WTC11 (cell line): ENCODE measurements at regions not wholly inside any gene's neighbourhood (a gene's known extent, or its start where the extent isn't known, plus 50 kb on each side); places are given as distances from the start of the nearest gene placed in this dataset.

ENCODE experiments used
- ATAC-seq: fragments of 200-7000 bp; cut with Tn5 transposase; 2 replicates; pipeline ENCODE4 v1.10.0; 2021; ENCODE audit warnings: mild to moderate bottlenecking, moderate library complexity
- CTCF ChIA-PET: fragments of 300-600 bp; sonication (Branson Sonifier 250); formaldehyde crosslinking; loops from one replicate; lab custom pipeline; 2021; ENCODE audit warnings: antibody characterized with exemption; lab: Charles Lee
- POLR2A ChIA-PET: fragments of 350-600 bp; sonication (Branson Sonifier 250); formaldehyde crosslinking; loops from one replicate; lab custom pipeline; 2021; ENCODE audit warnings: antibody characterized with exemption; lab: Charles Lee
- DNase-seq: peaks from one replicate; pipeline ENCODE4 v3.0.0; 2021; ENCODE audit warnings: low spot score
- H3K27ac Mint-ChIP-seq: 2 replicates; pipeline ENCODE4 v1.8.0; 2021; ENCODE audit warnings: mixed read lengths
- H3K27me3 Mint-ChIP-seq: 2 replicates; pipeline ENCODE4 v1.8.0; 2021; ENCODE audit warnings: low read depth, mild to moderate bottlenecking, moderate library complexity, mixed read lengths
- H3K36me3 Mint-ChIP-seq: 2 replicates; pipeline ENCODE4 v1.8.0; 2021; ENCODE audit warnings: mixed read lengths
- H3K4me1 Mint-ChIP-seq: 2 replicates; pipeline ENCODE4 v1.8.0; 2022; ENCODE audit warnings: mixed read lengths
- H3K4me3 Mint-ChIP-seq: 2 replicates; pipeline ENCODE4 v1.8.0; 2021; ENCODE audit warnings: mild to moderate bottlenecking, moderate library complexity, mixed read lengths
- H3K9me3 Mint-ChIP-seq: 2 replicates; pipeline ENCODE4 v1.8.0; 2021; ENCODE audit warnings: mixed read lengths
- ATF2 ChIP-seq: sonication (generic); formaldehyde crosslinking; IDR thresholded peaks from 2 replicates; pipeline ENCODE4 v1.8.1; 2022; ENCODE audit warnings: low read depth, missing genetic modification reagents, borderline replicate concordance
- CREM ChIP-seq: sonication (generic); formaldehyde crosslinking; IDR thresholded peaks from 2 replicates; pipeline ENCODE4 v1.8.1; 2022; ENCODE audit warnings: mild to moderate bottlenecking, missing genetic modification reagents, moderate library complexity
- FOXJ3 ChIP-seq: sonication (generic); formaldehyde crosslinking; IDR thresholded peaks from 2 replicates; pipeline ENCODE4 v1.9.0; 2021; ENCODE audit warnings: missing genetic modification reagents, mild to moderate bottlenecking, borderline replicate concordance
- FOXP1 ChIP-seq: sonication (generic); formaldehyde crosslinking; IDR thresholded peaks from 2 replicates; pipeline ENCODE4 v1.8.0; 2022; ENCODE audit warnings: missing genetic modification reagents, mild to moderate bottlenecking, moderate library complexity, borderline replicate concordance
- GABPB1 ChIP-seq: sonication (generic); formaldehyde crosslinking; IDR thresholded peaks from 2 replicates; pipeline ENCODE4 v1.8.1; 2023; ENCODE audit warnings: mild to moderate bottlenecking, missing genetic modification reagents
- GRHL2 ChIP-seq: fragments of 250-450 bp; sonication (Bioruptor Pico); IDR thresholded peaks from 2 replicates; pipeline ENCODE4 v1.8.0; 2022; ENCODE audit warnings: mild to moderate bottlenecking, moderate library complexity; ENCODE audit not compliant: insufficient replicate concordance, severe bottlenecking
- GTF2I ChIP-seq: fragments of 250-450 bp; sonication (Bioruptor Pico); conservative IDR thresholded peaks from 2 replicates; pipeline ENCODE4 v1.4.0; 2021; ENCODE audit warnings: mild to moderate bottlenecking
- HMGA2 ChIP-seq: fragments of 250-450 bp; sonication (Bioruptor Pico); IDR thresholded peaks from 2 replicates; pipeline ENCODE4 v1.4.0; 2021; ENCODE audit warnings: mild to moderate bottlenecking, moderate library complexity
- NFATC4 ChIP-seq: fragments of 250-450 bp; sonication (Bioruptor Pico); IDR thresholded peaks from 2 replicates; pipeline ENCODE4 v1.9.0; 2021; ENCODE audit warnings: mild to moderate bottlenecking
- NFE2L1 ChIP-seq: sonication (generic); formaldehyde crosslinking; IDR thresholded peaks from 2 replicates; pipeline ENCODE4 v1.8.1; 2023; ENCODE audit warnings: missing genetic modification reagents
- NFYB ChIP-seq: sonication (generic); formaldehyde crosslinking; conservative IDR thresholded peaks from 2 replicates; pipeline ENCODE4 v1.8.0; 2022; ENCODE audit warnings: low read depth, missing genetic modification reagents
- PRRX2 ChIP-seq: fragments of 250-450 bp; sonication (Bioruptor Pico); IDR thresholded peaks from 2 replicates; pipeline ENCODE4 v1.8.0; 2021; ENCODE audit warnings: mild to moderate bottlenecking
- RELA ChIP-seq: sonication (generic); formaldehyde crosslinking; IDR thresholded peaks from 2 replicates; pipeline ENCODE4 v1.8.1; 2022; ENCODE audit warnings: missing genetic modification reagents, mild to moderate bottlenecking, borderline replicate concordance
- SMAD3 ChIP-seq: sonication (generic); formaldehyde crosslinking; IDR thresholded peaks from 2 replicates; pipeline ENCODE4 v1.8.0; 2022; ENCODE audit warnings: missing genetic modification reagents, mild to moderate bottlenecking, borderline replicate concordance
- SOX15 ChIP-seq: fragments of 250-450 bp; sonication (Bioruptor Pico); IDR thresholded peaks from 2 replicates; pipeline ENCODE4 v1.9.0; 2021; ENCODE audit warnings: mild to moderate bottlenecking
- ZNF219 ChIP-seq: sonication (generic); formaldehyde crosslinking; IDR thresholded peaks from 2 replicates; pipeline ENCODE4 v1.8.0; 2023; ENCODE audit warnings: missing genetic modification reagents, mild to moderate bottlenecking, borderline replicate concordance
- ZNF317 ChIP-seq: sonication (generic); formaldehyde crosslinking; IDR thresholded peaks from 2 replicates; pipeline ENCODE4 v1.8.1; 2023; ENCODE audit warnings: low read depth, mild to moderate bottlenecking, moderate library complexity, missing genetic modification reagents, borderline replicate concordance
- ZNF416 ChIP-seq: fragments of 250-450 bp; sonication (Bioruptor Pico); IDR thresholded peaks from 2 replicates; pipeline ENCODE4 v1.9.0; 2021; ENCODE audit warnings: mild to moderate bottlenecking, inconsistent platforms
- ZNF423 ChIP-seq: fragments of 250-450 bp; sonication (Bioruptor Pico); IDR thresholded peaks from 2 replicates; pipeline ENCODE4 v2.1.2; 2022; ENCODE audit warnings: mild to moderate bottlenecking, moderate library complexity
- TF ChIP-seq, protein P1 (sequence below): sonication (generic); formaldehyde crosslinking; IDR thresholded peaks from 2 replicates; pipeline ENCODE4 v1.8.0; 2023; ENCODE audit warnings: missing genetic modification reagents, mild to moderate bottlenecking, borderline replicate concordance
- TF ChIP-seq, protein P2 (sequence below): sonication (generic); formaldehyde crosslinking; IDR thresholded peaks from 2 replicates; pipeline ENCODE4 v1.8.1; 2023; ENCODE audit warnings: mild to moderate bottlenecking, missing genetic modification reagents
- TF ChIP-seq, protein P3 (sequence below): sonication (generic); formaldehyde crosslinking; IDR thresholded peaks from 2 replicates; pipeline ENCODE4 v1.8.1; 2022; ENCODE audit warnings: mild to moderate bottlenecking, moderate library complexity, missing genetic modification reagents
- TF ChIP-seq, protein P4 (sequence below): sonication (generic); formaldehyde crosslinking; IDR thresholded peaks from 2 replicates; pipeline ENCODE4 v1.8.0; 2023; ENCODE audit warnings: mild to moderate bottlenecking, missing genetic modification reagents

DNA sequence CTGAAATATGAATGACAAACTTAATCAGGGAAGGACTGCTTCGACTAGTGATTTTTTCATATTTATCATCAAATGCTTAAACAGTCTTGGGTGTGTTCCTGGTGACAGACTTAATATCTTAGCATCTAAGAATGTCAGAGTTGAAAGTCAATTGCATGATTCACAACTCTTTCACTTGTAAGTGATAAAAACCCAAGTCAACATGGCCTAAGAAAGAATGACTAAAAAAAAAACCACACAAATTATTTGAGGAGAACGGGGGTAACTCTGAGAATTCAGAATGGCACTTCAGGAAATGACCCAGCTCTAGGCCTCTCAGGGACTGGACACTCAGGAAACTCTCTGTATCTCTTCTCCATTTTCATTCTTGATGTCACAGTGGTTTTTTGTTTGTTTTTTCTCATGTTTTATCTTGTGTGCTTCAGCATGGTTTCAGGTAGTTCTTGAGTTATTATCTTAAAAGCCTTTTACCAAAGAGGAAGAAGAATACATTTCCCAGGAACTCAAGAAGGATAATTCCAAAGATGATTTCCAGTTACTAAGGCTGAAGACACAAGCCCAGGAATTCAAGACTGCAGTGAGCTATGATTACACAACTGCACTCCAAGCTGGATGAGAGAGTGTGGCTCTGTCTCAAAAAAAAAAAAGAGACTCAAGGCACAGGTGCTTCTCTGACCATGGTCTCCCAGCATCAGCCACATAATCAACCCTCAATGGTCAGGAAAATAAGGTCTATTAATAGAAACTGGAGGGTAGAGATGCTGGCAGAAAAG lies 1697.8 kb upstream of the IGFBP7 start:
- H3K4me1 Mint-ChIP-seq = peaks cover 9% of the 10 kb centered on the region
- ChIA-PET POLR2A (no interaction called here), CTCF (no interaction called here)
- no peak for ATAC-seq
- no peaks in the 10 kb centered on the region; the same call in 1 of the 2 replicates for H3K9me3 Mint-ChIP-seq
- H3K27ac Mint-ChIP-seq = no peak overlapping the region
- no peak for TF ChIP-seq GTF2I (CRISPR knock-in tag)
- TF ChIP-seq, protein P1, sequence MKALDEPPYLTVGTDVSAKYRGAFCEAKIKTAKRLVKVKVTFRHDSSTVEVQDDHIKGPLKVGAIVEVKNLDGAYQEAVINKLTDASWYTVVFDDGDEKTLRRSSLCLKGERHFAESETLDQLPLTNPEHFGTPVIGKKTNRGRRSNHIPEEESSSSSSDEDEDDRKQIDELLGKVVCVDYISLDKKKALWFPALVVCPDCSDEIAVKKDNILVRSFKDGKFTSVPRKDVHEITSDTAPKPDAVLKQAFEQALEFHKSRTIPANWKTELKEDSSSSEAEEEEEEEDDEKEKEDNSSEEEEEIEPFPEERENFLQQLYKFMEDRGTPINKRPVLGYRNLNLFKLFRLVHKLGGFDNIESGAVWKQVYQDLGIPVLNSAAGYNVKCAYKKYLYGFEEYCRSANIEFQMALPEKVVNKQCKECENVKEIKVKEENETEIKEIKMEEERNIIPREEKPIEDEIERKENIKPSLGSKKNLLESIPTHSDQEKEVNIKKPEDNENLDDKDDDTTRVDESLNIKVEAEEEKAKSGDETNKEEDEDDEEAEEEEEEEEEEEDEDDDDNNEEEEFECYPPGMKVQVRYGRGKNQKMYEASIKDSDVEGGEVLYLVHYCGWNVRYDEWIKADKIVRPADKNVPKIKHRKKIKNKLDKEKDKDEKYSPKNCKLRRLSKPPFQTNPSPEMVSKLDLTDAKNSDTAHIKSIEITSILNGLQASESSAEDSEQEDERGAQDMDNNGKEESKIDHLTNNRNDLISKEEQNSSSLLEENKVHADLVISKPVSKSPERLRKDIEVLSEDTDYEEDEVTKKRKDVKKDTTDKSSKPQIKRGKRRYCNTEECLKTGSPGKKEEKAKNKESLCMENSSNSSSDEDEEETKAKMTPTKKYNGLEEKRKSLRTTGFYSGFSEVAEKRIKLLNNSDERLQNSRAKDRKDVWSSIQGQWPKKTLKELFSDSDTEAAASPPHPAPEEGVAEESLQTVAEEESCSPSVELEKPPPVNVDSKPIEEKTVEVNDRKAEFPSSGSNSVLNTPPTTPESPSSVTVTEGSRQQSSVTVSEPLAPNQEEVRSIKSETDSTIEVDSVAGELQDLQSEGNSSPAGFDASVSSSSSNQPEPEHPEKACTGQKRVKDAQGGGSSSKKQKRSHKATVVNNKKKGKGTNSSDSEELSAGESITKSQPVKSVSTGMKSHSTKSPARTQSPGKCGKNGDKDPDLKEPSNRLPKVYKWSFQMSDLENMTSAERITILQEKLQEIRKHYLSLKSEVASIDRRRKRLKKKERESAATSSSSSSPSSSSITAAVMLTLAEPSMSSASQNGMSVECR (CRISPR knock-in tag) = no peak
- no peak for TF ChIP-seq FOXP1
- no peak for TF ChIP-seq PRRX2 (CRISPR knock-in tag)
- TF ChIP-seq, protein P2, sequence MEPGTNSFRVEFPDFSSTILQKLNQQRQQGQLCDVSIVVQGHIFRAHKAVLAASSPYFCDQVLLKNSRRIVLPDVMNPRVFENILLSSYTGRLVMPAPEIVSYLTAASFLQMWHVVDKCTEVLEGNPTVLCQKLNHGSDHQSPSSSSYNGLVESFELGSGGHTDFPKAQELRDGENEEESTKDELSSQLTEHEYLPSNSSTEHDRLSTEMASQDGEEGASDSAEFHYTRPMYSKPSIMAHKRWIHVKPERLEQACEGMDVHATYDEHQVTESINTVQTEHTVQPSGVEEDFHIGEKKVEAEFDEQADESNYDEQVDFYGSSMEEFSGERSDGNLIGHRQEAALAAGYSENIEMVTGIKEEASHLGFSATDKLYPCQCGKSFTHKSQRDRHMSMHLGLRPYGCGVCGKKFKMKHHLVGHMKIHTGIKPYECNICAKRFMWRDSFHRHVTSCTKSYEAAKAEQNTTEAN = no peak
- TF ChIP-seq ZNF416 = no peak
- no peak for TF ChIP-seq CREM
- no peak for TF ChIP-seq SMAD3 (CRISPR knock-in tag)
- no peak for TF ChIP-seq ATF2 (CRISPR knock-in tag)
- no peak overlapping the region for H3K4me3 Mint-ChIP-seq
- H3K36me3 Mint-ChIP-seq = no peaks in the 10 kb centered on the region
- no peaks in the 10 kb centered on the region for H3K27me3 Mint-ChIP-seq
- no peak for DNase-seq

GRCh38 chr4:58776627-58777026 lies 1666.4 kb upstream of the IGFBP7 start:
- Mint-ChIP-seq H3K4me1 (no peaks in the 10 kb centered on the region), H3K27me3 (no peaks in the 10 kb centered on the region), H3K4me3 (no peak overlapping the region), H3K27ac (no peak overlapping the region), H3K36me3 (peaks cover 2% of the 10 kb centered on the region; the same call in 1 of the 2 replicates), H3K9me3 (peaks cover 11% of the 10 kb centered on the region)
- DNase-seq (no peak), ATAC-seq (no peak)
- CTCF ChIA-PET = no interaction called here
- no peak for TF ChIP-seq GRHL2
- POLR2A ChIA-PET = no interaction called here

DNA sequence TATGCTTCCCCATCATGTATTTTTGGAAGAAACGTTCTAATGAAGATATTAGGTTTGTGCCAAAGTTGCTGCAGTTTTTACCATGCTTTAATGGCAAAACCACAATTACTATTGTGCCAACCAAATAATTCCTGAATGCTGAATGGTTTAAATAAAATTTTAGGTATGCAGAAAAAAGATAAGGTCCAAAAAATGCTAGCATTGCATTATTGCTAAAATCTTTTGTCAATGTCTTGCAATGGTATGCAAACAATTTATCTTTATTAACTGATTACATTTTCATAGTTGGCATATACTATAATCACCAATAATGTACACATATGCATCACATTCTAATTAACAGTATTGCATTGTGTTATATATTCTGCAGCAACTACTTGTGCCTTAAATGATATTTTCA lies 1657.4 kb upstream of the IGFBP7 start:
- Mint-ChIP-seq H3K4me1 (peaks cover 9% of the 10 kb centered on the region), H3K27ac (no peak overlapping the region), H3K4me3 (no peak overlapping the region), H3K27me3 (no peaks in the 10 kb centered on the region), H3K36me3 (no peaks in the 10 kb centered on the region), H3K9me3 (peaks cover 3% of the 10 kb centered on the region; the same call in 1 of the 2 replicates)
- POLR2A ChIA-PET = interaction anchor here (0.6 kb wide), 1 partner anchor 691 kb away, joined by 4 read pairs; no protein-coding TSS in a partner anchor
- ATAC-seq (no peak), DNase-seq (no peak)
- CTCF ChIA-PET = no interaction called here
- no peak for TF ChIP-seq NFYB (CRISPR knock-in tag)
- no peak for TF ChIP-seq SOX15 (CRISPR knock-in tag)
- TF ChIP-seq, protein P3, sequence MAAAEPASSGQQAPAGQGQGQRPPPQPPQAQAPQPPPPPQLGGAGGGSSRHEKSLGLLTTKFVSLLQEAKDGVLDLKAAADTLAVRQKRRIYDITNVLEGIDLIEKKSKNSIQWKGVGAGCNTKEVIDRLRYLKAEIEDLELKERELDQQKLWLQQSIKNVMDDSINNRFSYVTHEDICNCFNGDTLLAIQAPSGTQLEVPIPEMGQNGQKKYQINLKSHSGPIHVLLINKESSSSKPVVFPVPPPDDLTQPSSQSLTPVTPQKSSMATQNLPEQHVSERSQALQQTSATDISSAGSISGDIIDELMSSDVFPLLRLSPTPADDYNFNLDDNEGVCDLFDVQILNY = no peak
- no peak for TF ChIP-seq FOXJ3 (CRISPR knock-in tag)
- TF ChIP-seq ZNF317 (CRISPR knock-in tag) = no peak
- no peak for TF ChIP-seq RELA (CRISPR knock-in tag)
- no peak for TF ChIP-seq HMGA2 (CRISPR knock-in tag)
- TF ChIP-seq ZNF423 (CRISPR knock-in tag) = no peak
- TF ChIP-seq GABPB1 (CRISPR knock-in tag) = no peak
- no peak for TF ChIP-seq ZNF219 (CRISPR knock-in tag)
- TF ChIP-seq NFATC4 = no peak
- no peak for TF ChIP-seq NFE2L1
- TF ChIP-seq, protein P4, sequence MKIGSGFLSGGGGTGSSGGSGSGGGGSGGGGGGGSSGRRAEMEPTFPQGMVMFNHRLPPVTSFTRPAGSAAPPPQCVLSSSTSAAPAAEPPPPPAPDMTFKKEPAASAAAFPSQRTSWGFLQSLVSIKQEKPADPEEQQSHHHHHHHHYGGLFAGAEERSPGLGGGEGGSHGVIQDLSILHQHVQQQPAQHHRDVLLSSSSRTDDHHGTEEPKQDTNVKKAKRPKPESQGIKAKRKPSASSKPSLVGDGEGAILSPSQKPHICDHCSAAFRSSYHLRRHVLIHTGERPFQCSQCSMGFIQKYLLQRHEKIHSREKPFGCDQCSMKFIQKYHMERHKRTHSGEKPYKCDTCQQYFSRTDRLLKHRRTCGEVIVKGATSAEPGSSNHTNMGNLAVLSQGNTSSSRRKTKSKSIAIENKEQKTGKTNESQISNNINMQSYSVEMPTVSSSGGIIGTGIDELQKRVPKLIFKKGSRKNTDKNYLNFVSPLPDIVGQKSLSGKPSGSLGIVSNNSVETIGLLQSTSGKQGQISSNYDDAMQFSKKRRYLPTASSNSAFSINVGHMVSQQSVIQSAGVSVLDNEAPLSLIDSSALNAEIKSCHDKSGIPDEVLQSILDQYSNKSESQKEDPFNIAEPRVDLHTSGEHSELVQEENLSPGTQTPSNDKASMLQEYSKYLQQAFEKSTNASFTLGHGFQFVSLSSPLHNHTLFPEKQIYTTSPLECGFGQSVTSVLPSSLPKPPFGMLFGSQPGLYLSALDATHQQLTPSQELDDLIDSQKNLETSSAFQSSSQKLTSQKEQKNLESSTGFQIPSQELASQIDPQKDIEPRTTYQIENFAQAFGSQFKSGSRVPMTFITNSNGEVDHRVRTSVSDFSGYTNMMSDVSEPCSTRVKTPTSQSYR (CRISPR knock-in tag) = no peak
